Posterior cingulate gyrus (tissue), 11 donors: ENCODE measurements at regions not wholly inside any gene's neighbourhood (a gene's known extent, or its start where the extent isn't known, plus 50 kb on each side); places are given as distances from the start of the nearest gene placed in this dataset.
"Not testable (repeated sequence)": the region's sequence is repeated elsewhere in the genome, so short reads cannot be mapped to it uniquely, and the experiment has no call there.

ENCODE experiments used
- DNase-seq, 10 donors: peaks; one replicate each; pipeline versions ENCODE4 v3.0.0 to v3.0.0-alpha.2; 2020 to 2021; ENCODE audit warnings: mixed read lengths in 3 of 10
- intact Hi-C: fragments of 100-400 bp; cut with DNase I; formaldehyde crosslinking; loops from one replicate; pipeline ENCODE4 v1.15.1; 2023

DNA sequence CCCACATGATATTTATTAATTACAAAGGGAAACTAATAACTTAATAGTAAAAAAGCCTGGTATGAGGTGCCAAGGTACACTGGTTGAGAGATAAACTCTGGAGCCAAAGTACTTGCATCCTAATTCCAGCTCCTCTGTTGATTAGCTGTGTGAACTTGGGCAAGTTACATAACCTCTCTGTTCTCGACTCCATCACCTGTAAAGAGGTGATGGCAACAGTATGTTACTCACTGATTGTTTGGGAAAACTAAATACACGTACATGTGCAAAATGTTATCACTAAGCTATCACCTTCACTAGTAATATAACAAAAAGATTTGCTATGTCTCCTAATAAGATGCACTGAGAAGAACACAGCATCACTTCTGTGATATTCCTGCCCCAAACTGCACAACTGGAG is 206.4 kb downstream of the MEX3B start:
- intact Hi-C loops: no loop called here
- no peak for DNase-seq

DNA sequence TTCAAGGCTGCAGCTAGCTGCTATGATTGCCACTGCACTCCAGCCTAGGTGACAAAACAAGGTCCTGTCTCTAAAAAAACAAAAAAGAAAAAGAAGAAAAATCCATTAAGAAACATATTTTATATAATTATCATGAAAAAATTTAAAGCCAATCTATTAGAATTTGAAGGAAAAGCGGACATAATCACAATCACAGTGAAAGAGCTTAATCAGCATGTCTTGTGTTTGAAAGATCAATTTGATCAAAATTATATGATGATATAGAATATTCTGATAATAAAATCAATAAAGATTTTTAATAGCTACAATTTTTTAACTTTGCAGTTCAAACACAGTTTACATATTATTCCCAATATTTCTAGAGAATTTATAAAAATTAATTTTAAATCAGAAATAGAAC is 210.1 kb downstream of the MEX3B start:
- intact Hi-C loops: no loop called here
- no peak for DNase-seq

GRCh38 chr15:81830520-81830919 is 215.3 kb downstream of the MEX3B start:
- no peak for DNase-seq
- intact Hi-C loops: no loop called here

- intact Hi-C loops: no loop called here
- no peak for DNase-seq
Measured at GRCh38 chr15:81829918-81830317, 215.9 kb downstream of the MEX3B start.

DNA sequence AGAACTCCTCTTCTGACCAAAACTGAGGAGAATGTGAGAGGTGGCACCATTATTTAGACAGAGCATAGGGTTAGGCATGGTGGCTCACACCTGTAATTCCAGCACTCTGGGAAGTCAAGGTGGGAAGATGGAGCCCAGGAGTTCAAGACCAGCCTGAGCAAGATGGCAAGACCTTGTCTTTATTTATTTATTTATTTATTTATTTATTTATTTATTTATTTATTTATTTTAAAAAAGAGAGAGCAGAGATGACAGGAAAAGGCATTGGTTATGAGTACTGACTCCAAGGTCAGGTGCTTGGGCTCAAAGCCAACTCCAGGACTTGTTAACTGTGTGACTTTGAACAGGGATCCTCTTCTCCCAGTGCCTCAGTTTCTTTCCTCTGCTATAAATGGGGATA is 217.7 kb downstream of the MEX3B start:
- DNase-seq: no peak
- intact Hi-C loops: no loop called here

DNA sequence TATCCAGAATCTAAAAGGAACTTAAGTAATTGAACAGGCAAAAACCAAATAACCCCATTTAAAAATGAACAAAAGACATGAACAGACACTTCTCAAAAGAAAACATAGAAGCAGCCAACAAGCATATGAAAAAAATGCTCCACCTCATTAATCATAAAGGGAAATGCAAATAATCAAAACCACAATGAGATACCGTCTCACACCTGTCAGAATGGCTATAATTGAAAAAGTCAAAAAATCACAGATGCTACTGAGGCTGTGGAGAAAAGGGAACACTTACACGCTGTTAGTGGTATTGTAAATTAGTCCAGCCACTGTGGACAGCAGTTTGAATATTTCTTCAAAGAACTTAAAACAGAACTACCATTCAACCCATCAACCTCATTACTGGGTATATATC is 220.7 kb downstream of the MEX3B start:
- intact Hi-C loops: no loop called here
- no peak for DNase-seq

GRCh38 chr15:81822587-81822986 is 223.2 kb downstream of the MEX3B start:
- DNase-seq, intact Hi-C loops: not testable (repeated sequence)

- intact Hi-C loops: no loop called here
Measured at GRCh38 chr15:81819924-81820635, 225.7 kb downstream of the MEX3B start.

GRCh38 chr15:81814882-81815455 is 230.8 kb downstream of the MEX3B start:
- DNase-seq: no peak
- intact Hi-C loops: no loop called here

More at GRCh38 chr15:81819924-81820635, 225.7 kb downstream of the MEX3B start:
- DNase-seq: no peak

DNA sequence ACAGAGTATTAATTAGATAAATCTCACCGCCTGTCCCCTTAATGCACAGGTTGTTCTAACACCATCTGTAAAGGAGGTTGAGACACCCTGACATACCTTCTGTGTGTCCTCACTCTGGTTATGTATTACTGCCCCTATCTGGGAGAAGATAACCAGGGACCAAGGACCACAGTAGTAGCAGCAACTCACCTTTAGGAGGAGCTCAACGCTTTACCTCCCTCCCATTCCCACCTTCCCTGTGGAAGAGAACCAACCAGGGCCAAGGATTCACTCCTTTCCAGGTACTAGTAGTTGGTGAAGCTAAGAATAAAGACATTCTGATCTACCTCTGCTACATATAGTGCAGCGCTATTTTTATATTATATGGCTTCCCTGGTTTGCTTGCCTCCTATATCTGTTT is 232.6 kb downstream of the MEX3B start:
- no peak for DNase-seq

DNA sequence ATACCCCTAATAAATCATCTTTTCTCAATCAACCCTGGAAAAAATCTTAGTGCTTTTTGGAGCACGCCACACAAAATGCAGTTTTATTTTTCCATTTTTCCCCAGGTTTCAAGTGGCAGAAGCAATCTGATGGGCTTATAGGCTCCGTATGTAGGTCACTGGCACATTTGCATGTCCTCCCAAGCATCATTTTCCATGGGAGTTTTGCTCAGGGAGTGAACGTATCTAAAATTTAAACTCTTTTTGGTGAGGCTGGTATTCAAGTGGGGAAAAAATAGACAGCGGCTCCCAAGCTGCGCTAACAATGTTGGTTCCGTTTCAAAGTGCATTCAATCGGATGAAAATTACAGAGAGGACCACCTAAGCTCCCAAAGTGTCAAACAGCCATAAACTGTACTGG is 233.4 kb downstream of the MEX3B start:
- intact Hi-C loops: no loop called here
- peak in 1 of 10 donors; percentile 7 for DNase-seq

More for the DNA sequence above, 232.6 kb downstream of the MEX3B start:
- intact Hi-C loops: no loop called here

DNA sequence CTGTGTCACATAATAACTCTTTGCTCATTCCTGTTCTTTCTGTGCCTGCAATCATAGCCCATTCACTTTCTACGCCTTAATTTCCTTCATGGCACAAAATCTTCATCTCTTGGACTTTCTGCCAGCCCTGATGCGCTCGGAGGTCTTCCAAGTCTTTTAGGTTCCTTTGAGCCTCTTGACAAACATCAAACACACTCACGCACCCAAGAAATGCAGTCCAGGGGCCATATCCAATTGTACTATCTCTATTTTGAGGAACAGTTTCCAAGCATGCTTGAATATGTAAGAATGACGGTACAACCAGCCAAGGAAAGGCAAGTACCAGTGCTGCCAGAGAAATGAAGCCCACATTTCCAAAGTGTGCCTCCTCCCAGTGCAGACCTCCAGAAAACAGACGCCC is 234.1 kb downstream of the MEX3B start:
- DNase-seq: peak in 1 of 10 donors; percentile 11

DNA sequence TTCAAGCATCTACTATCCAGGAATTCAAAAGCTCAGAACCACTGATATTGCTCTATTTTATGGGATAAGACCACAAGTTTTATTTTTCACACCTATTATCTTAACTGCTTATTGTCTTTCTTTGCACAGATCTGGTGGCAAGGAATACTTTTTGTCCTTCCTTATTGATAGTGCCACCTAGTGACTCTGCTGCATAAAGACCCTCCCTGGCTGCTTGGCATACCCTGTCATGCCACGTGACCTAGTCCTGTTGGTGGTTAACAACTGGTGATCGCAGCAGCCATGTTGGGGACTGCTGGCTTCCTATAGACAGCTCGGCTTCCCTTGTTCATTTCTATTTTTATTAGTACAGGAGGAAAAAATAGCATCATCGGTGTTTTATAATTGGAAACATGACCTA is 236.3 kb downstream of the MEX3B start:
- intact Hi-C loops: no loop called here
- DNase-seq: peak in 1 of 10 donors; percentile 24

More for the DNA sequence above, 234.1 kb downstream of the MEX3B start:
- intact Hi-C loops: no loop called here

GRCh38 chr15:81807806-81808205 is 238.0 kb downstream of the MEX3B start:
- intact Hi-C loops: no loop called here

GRCh38 chr15:81807186-81807585 is 238.6 kb downstream of the MEX3B start:
- DNase-seq: peak in 1 of 10 donors; percentile 22
- intact Hi-C loops: no loop called here

More at GRCh38 chr15:81807806-81808205, 238.0 kb downstream of the MEX3B start:
- DNase-seq: no peak

- DNase-seq: no peak
- intact Hi-C loops: no loop called here
Measured at GRCh38 chr15:81795899-81796298, 249.9 kb downstream of the MEX3B start.

DNA sequence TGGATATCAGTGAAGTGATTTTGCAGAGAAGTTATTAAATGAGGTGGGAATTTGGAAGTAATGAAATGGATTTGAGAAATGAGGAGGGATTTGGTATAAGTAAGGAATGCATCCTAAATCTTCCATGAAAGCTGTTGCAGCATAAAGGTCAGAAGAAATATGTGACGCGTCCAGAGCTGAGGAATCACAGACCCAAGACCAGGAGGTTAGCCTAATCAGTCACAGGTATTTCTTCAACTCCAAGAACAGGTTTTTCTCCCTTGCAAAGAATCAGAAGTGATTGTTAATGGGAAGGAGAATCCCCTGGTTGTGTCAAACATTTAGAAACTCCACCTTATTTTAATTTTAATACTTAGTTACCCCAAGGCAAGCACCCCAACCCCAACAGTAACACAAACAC is 253.2 kb downstream of the MEX3B start:
- intact Hi-C loops: no loop called here
- no peak for DNase-seq

DNA sequence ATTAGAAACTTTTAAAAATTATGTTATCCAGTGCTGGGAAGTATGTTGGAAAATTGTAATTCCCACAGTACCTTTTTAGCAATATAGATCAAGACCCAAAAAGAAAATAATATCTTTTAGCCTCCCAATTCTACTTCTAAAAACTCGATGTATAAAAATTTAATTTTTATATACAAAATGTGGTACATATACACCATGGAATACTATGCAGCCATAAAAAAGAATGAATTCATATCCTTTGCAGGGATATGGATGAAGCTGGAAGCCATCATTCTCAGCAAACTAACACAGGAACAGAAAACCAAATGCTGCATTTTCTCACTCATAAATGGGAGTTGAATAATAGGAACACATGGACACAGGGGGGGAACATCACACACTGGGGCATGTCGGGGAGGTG is 254.5 kb downstream of the MEX3B start:
- intact Hi-C loops, DNase-seq: not testable (repeated sequence)

GRCh38 chr15:81789403-81789802 is 256.4 kb downstream of the MEX3B start:
- no peak for DNase-seq
- intact Hi-C loops: no loop called here

GRCh38 chr15:81786776-81787175 is 259.0 kb downstream of the MEX3B start:
- DNase-seq: no peak
- intact Hi-C loops: no loop called here

- intact Hi-C loops: no loop called here
- no peak for DNase-seq
Measured at GRCh38 chr15:81785679-81786078, 260.1 kb downstream of the MEX3B start.

DNA sequence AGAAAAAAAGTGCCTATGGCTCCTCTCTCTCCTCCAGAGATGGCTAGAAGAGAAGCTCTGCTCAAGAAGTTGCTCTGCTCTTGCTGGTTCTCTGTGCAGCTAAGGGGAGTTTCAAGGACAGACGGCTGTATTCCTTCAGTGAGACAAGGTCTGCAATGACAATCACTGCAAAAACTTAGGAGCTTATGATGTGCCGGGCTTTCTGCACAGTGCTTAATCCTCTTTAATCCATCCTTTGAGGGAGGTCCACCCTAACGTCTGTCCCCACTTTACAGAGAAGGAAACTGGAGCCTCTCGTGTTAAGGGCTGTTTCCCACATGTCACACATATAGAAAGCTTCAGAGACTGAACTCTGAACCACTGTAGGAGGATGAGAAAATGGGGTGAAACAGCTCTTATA is 260.6 kb downstream of the MEX3B start:
- intact Hi-C loops: no loop called here
- DNase-seq: no peak
